ENCODE measurements at regions not wholly inside any gene's neighbourhood (a gene's known extent, or its start where the extent isn't known, plus 50 kb on each side); places are given as distances from the start of the nearest gene placed in this dataset.

DNA sequence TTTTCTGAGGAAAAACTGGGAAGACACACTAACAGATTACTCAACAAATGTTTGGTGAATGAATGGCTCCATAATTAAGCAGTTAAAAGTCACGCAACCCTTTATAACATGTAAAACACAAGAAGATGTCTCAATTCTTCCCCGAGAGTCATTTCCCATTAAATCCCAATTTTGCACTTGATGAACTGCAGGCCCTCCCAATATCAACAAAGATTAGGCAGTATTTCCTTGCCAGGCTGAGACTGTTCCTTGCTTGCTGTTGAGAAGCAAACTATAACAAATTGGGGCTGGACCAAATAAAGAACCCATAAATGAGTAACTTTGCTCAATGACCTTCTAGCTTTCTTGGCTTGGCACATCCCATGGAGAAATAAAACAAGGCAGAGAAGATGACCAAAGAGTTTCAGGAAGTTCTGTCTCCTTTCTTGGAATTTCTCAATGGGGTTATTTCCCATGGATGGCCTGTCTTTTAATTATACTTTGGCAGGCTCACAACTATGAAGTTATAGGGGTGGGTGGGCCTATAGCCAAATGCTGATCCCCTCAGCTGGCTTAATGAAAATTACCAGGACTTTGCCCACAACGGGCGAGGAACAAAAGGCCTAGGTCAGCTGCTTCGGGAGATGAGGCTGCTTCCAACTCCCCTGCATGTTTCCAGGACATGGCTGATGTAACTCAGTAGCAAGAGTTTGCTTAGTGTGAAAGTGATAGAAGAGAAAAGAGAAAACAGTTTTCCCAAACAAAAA, 243.1 kb upstream of the RFX3 start:
- H3K79me2 ChIP-seq (ENCODE audit: control insufficient read depth, insufficient read depth, low read length): no peaks in the 10 kb centered on the region

DNA sequence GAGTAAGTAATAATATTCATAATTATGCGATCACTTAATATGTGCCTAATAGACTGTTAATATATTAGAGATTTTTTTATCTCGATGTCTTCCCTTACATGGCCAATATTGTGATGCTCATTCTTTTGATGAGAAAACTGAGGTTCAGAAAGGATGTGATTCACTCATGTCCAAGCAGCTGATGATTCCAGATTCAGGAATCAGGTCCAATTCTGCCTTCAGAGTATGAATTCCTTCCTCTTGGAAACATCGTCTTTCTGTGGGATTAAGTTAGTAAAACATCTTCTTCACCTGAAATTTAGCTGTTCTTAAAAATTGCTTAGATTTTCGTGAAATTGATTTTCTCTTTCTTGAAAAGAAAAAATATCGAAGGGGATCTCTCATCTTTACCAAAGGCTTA, 242.5 kb upstream of the RFX3 start:
- BruUV-seq (replicated peaks): no TSS peak
- ChIA-PET RAD21 (ENCODE audit: unreplicated experiment) (no interaction called here), CTCF (no interaction called here), SMC1A (ENCODE audit: uncharacterized antibody, unreplicated experiment) (no interaction called here), POLR2A (no interaction called here)
- no peaks in the 10 kb centered on the region for H3K79me2 ChIP-seq (ENCODE audit: control insufficient read depth, insufficient read depth, low read length)
- no peak overlapping the region for H3K27ac ChIP-seq (ENCODE audit: control insufficient read depth, insufficient read depth)
- no peaks in the 10 kb centered on the region for H3K36me3 ChIP-seq (ENCODE audit: control insufficient read depth in 2 of 2, insufficient read depth in 2 of 2, low read length in 1 of 2)
- H3K9ac ChIP-seq (ENCODE audit: control insufficient read depth, insufficient read depth, low read length): no peak overlapping the region
- no peak overlapping the region for H3K4me3 ChIP-seq
- in situ Hi-C loops (cut with MboI): no loop called here
- intact Hi-C loops (cut with micrococcal nuclease; ENCODE audit: unreplicated experiment): no loop called here
- H3K27me3 ChIP-seq (replicated peaks in 1 of 2; ENCODE audit: control insufficient read depth in 2 of 2, insufficient read depth in 2 of 2, low read length in 1 of 2): no peaks in the 10 kb centered on the region; a peak in 1 of 4 replicates
- no peak for ATAC-seq
- FAIRE-seq: no peak
- H3K4me2 ChIP-seq (ENCODE audit: control insufficient read depth, insufficient read depth): no peak overlapping the region
- 45% methylated on average over 5 of the region's 5 CpGs for WGBS (ENCODE audit: insufficient coverage, insufficient replicate concordance, low lambda C conversion rate, missing lambda C conversion rate)
- H3K9me3 ChIP-seq (replicated peaks; ENCODE audit: control insufficient read depth, insufficient read depth, low read length): no peaks in the 10 kb centered on the region
- DNase-seq (ENCODE audit: low read depth, low spot score): no peak
- TF ChIP-seq RB1 (IDR thresholded peaks at IDR 0.05; ENCODE audit: borderline replicate concordance) (no peak), SIN3A (IDR thresholded peaks at IDR 0.05; ENCODE audit: low read depth, low read length) (no peak), CHD4 (IDR thresholded peaks at IDR 0.05) (no peak)
- no peaks in the 10 kb centered on the region for H3K4me1 ChIP-seq (ENCODE audit: control insufficient read depth, insufficient read depth, low read length)
- no peak overlapping the region for H2AFZ ChIP-seq (ENCODE audit: control insufficient read depth, low read depth, low read length)
- H4K20me1 ChIP-seq (ENCODE audit: control insufficient read depth, insufficient read depth): no peaks in the 10 kb centered on the region

More for the DNA sequence above, 243.1 kb upstream of the RFX3 start:
- H3K27ac ChIP-seq (ENCODE audit: control insufficient read depth, insufficient read depth): no peak overlapping the region
- DNase-seq (ENCODE audit: low read depth, low spot score) (no peak), FAIRE-seq (no peak), ATAC-seq (no peak)
- H2AFZ ChIP-seq (ENCODE audit: control insufficient read depth, low read depth, low read length): no peak overlapping the region
- H4K20me1 ChIP-seq (ENCODE audit: control insufficient read depth, insufficient read depth): no peaks in the 10 kb centered on the region
- SMC1A ChIA-PET (ENCODE audit: uncharacterized antibody, unreplicated experiment): no interaction called here
- no peaks in the 10 kb centered on the region for H3K4me1 ChIP-seq (ENCODE audit: control insufficient read depth, insufficient read depth, low read length)
- intact Hi-C loops (cut with micrococcal nuclease; ENCODE audit: unreplicated experiment): no loop called here
- H3K9ac ChIP-seq (ENCODE audit: control insufficient read depth, insufficient read depth, low read length): no peak overlapping the region
- no peak overlapping the region for H3K4me3 ChIP-seq
- H3K27me3 ChIP-seq (replicated peaks in 1 of 2; ENCODE audit: control insufficient read depth in 2 of 2, insufficient read depth in 2 of 2, low read length in 1 of 2): no peaks in the 10 kb centered on the region; a peak in 1 of 4 replicates
- no peaks in the 10 kb centered on the region for H3K36me3 ChIP-seq (ENCODE audit: control insufficient read depth in 2 of 2, insufficient read depth in 2 of 2, low read length in 1 of 2)
- CTCF ChIA-PET: no interaction called here
- in situ Hi-C loops (cut with MboI): no loop called here
- POLR2A ChIA-PET: no interaction called here
- TF ChIP-seq GABPA (IDR thresholded peaks at IDR 0.05; ENCODE audit: low read depth): no peak
- TF ChIP-seq RBBP5 (conservative IDR thresholded peaks at IDR 0.05): no peak
- no peak for TF ChIP-seq BCL11A (IDR thresholded peaks at IDR 0.05; ENCODE audit: low read depth, low read length)
- TF ChIP-seq ZNF207 (IDR thresholded peaks at IDR 0.05; ENCODE audit: borderline replicate concordance): no peak
- TF ChIP-seq TBL1XR1 (IDR thresholded peaks at IDR 0.05; ENCODE audit: low read depth, low read length): no peak
- TF ChIP-seq FOS (IDR thresholded peaks at IDR 0.05; ENCODE audit: borderline replicate concordance, extremely low read depth, insufficient read length): no peak
- TF ChIP-seq NR2F1 (conservative IDR thresholded peaks at IDR 0.05): no peak
- no peak overlapping the region for H3K4me2 ChIP-seq (ENCODE audit: control insufficient read depth, insufficient read depth)
- 45% methylated on average over 4 of the region's 5 CpGs for WGBS (ENCODE audit: insufficient coverage, insufficient replicate concordance, low lambda C conversion rate, missing lambda C conversion rate)
- RAD21 ChIA-PET (ENCODE audit: unreplicated experiment): no interaction called here
- no TSS peak for BruUV-seq (replicated peaks)
- H3K9me3 ChIP-seq (replicated peaks; ENCODE audit: control insufficient read depth, insufficient read depth, low read length): no peaks in the 10 kb centered on the region
